GM12878 (cell line): ENCODE measurements at regions not wholly inside any gene's neighbourhood (a gene's known extent, or its start where the extent isn't known, plus 50 kb on each side); places are given as distances from the start of the nearest gene placed in this dataset.

Experiments used
- ATAC-seq: fragments of 200-7000 bp; cut with Tn5 transposase; 3 replicates; pipeline ENCODE4 v1.9.1; 2020; ENCODE audit warnings: mild to moderate bottlenecking, moderate library complexity
- BruUV-seq: library from RNA; stranded (reverse); fragments of 400-500 nt; replicated peaks from 2 replicates; lab custom pipeline; 2021; lab: Mats Ljungman, UMichigan
- CTCF ChIA-PET: fragments of 300-600 bp; sonication (Branson Sonifier 250); formaldehyde crosslinking; extraction: SDS; loops from one replicate; lab custom pipeline; 2021; ENCODE audit warnings: inconsistent platforms; lab: Yijun Ruan, JAX
- POLR2A ChIA-PET: fragments of 350-600 bp; formaldehyde crosslinking; extraction: SDS; loops from one replicate; lab custom pipeline; 2021; ENCODE audit warnings: inconsistent platforms; lab: Charles Lee
- RAD21 ChIA-PET: fragments of 300-600 bp; sonication (Branson Sonifier 250); formaldehyde crosslinking; loops from one replicate; lab custom pipeline; 2023; ENCODE audit warnings: antibody characterized with exemption; ENCODE audit not compliant: unreplicated experiment; lab: Charles Lee
- SMC1A ChIA-PET: fragments of 300-600 bp; sonication (Branson Sonifier 250); formaldehyde crosslinking; loops from one replicate; lab custom pipeline; 2023; ENCODE audit not compliant: unreplicated experiment, uncharacterized antibody; lab: Charles Lee
- DNase-seq: peaks from one replicate; pipeline ENCODE4 v3.0.0-alpha.2; 2011; ENCODE audit warnings: low read depth, low spot score
- FAIRE-seq: peaks from 3 replicates; lab custom pipeline; 2011; peaks lifted over from hg19 to GRCh38; lab: Jason Lieb, UNC
- H2AFZ ChIP-seq: 2 replicates; pipeline ENCODE4 v1.6.0; 2011; ENCODE audit warnings: low read depth, low read length, control low read depth; ENCODE audit not compliant: control insufficient read depth
- H3K27ac ChIP-seq: 2 replicates; pipeline ENCODE4 v1.5.1; 2011; ENCODE audit warnings: control low read depth; ENCODE audit not compliant: control insufficient read depth, insufficient read depth
- H3K27me3 ChIP-seq, 2 experiments: replicated peaks in 1 of 2; 2 replicates each; pipeline versions ENCODE4 v1.6.0 to v1.6.1; 2011; ENCODE audit warnings: low read length in 1 of 2; ENCODE audit not compliant: control insufficient read depth in 2 of 2, insufficient read depth in 2 of 2
- H3K36me3 ChIP-seq, 2 experiments: 2 replicates each; pipeline ENCODE4 v1.5.1; 2011; ENCODE audit warnings: low read length in 1 of 2; ENCODE audit not compliant: control insufficient read depth in 2 of 2, insufficient read depth in 2 of 2
- H3K4me1 ChIP-seq: 2 replicates; pipeline ENCODE4 v1.6.1; 2011; ENCODE audit warnings: mild to moderate bottlenecking, low read length, moderate library complexity, mixed read lengths; ENCODE audit not compliant: control insufficient read depth, insufficient read depth
- H3K4me2 ChIP-seq: 2 replicates; pipeline ENCODE4 v1.6.0; 2011; ENCODE audit warnings: control low read depth; ENCODE audit not compliant: control insufficient read depth, insufficient read depth
- H3K4me3 ChIP-seq: fragments of 200-600 bp; sonication (generic); 2 replicates; pipeline ENCODE4 v1.5.1; 2016
- H3K79me2 ChIP-seq: 2 replicates; pipeline ENCODE4 v1.6.0; 2011; ENCODE audit warnings: low read length; ENCODE audit not compliant: control insufficient read depth, insufficient read depth
- H3K9ac ChIP-seq: 2 replicates; pipeline ENCODE4 v1.8.0; 2011; ENCODE audit warnings: low read length, control low read depth, mixed read lengths; ENCODE audit not compliant: control insufficient read depth, insufficient read depth
- H3K9me3 ChIP-seq: replicated peaks from 3 replicates; pipeline ENCODE4 v1.5.1; 2011; ENCODE audit warnings: mild to moderate bottlenecking, low read length; ENCODE audit not compliant: control insufficient read depth, insufficient read depth
- H4K20me1 ChIP-seq: 2 replicates; pipeline ENCODE4 v1.6.0; 2011; ENCODE audit not compliant: control insufficient read depth, insufficient read depth
- HCFC1 ChIP-seq: fragments of 150-350 bp; IDR thresholded peaks from 2 replicates; pipeline ENCODE4 v1.6.1; 2014; ENCODE audit warnings: low read length
- IRF5 ChIP-seq: fragments of 450-650 bp; IDR thresholded peaks from 2 replicates; pipeline ENCODE4 v1.6.1; 2017; ENCODE audit warnings: borderline replicate concordance
- JUND ChIP-seq: IDR thresholded peaks from 2 replicates; pipeline ENCODE4 v1.6.1; 2012; ENCODE audit warnings: low read depth, mild to moderate bottlenecking, low read length, improper control_type of control experiment, moderate library complexity
- MEF2B ChIP-seq: fragments of 450-650 bp; IDR thresholded peaks from 2 replicates; pipeline ENCODE4 v1.6.1; 2018; ENCODE audit warnings: mild to moderate bottlenecking, moderate library complexity; ENCODE audit not compliant: partially characterized antibody, poor library complexity, severe bottlenecking
- NR2C1 ChIP-seq: fragments of 450-650 bp; IDR thresholded peaks from 2 replicates; pipeline ENCODE4 v1.6.1; 2017; ENCODE audit warnings: antibody characterized with exemption, mild to moderate bottlenecking, moderate library complexity
- NRF1 ChIP-seq: conservative IDR thresholded peaks from 2 replicates; pipeline ENCODE4 v1.6.1; 2011; ENCODE audit warnings: mild to moderate bottlenecking, low read depth, low read length, improper control_type of control experiment
- POLR2AphosphoS2 ChIP-seq: IDR thresholded peaks from 2 replicates; pipeline ENCODE4 v1.6.1; 2011; ENCODE audit warnings: low read depth, mild to moderate bottlenecking, low read length, improper control_type of control experiment, moderate library complexity
- RB1 ChIP-seq: fragments of 450-650 bp; formaldehyde crosslinking; IDR thresholded peaks from 2 replicates; pipeline ENCODE4 v1.6.1; 2017; ENCODE audit warnings: mild to moderate bottlenecking, borderline replicate concordance
- REST ChIP-seq: IDR thresholded peaks from 2 replicates; pipeline ENCODE4 v1.6.1; 2012; ENCODE audit warnings: mild to moderate bottlenecking, low read depth, low read length
- TBL1XR1 ChIP-seq: IDR thresholded peaks from 2 replicates; pipeline ENCODE4 v1.6.1; 2012; ENCODE audit warnings: low read depth, low read length, improper control_type of control experiment
- YBX1 ChIP-seq: fragments of 450-650 bp; IDR thresholded peaks from 2 replicates; pipeline ENCODE4 v1.6.1; 2016; ENCODE audit warnings: antibody characterized with exemption
- ZNF384 ChIP-seq: IDR thresholded peaks from 2 replicates; pipeline ENCODE4 v1.6.1; 2012; ENCODE audit warnings: low read depth, mild to moderate bottlenecking, low read length, improper control_type of control experiment, borderline replicate concordance
- WGBS: methylation state at CpG from one replicate; pipeline ENCODE4 v1.1.6; 2016; ENCODE audit warnings: low lambda C conversion rate; ENCODE audit not compliant: insufficient replicate concordance, insufficient coverage; ENCODE audit errors: missing lambda C conversion rate; 5-methylcytosine and 5-hydroxymethylcytosine counted together
- in situ Hi-C: fragments of 300-500 bp; cut with MboI; formaldehyde crosslinking; loops from 9 replicates; pipeline ENCODE4 v1.14.3; 2018; ENCODE audit warnings: mixed read lengths
- intact Hi-C: fragments of 100-400 bp; cut with micrococcal nuclease; formaldehyde crosslinking; loops from one replicate; pipeline ENCODE4 v1.14.2; 2022; ENCODE audit not compliant: unreplicated experiment

DNA sequence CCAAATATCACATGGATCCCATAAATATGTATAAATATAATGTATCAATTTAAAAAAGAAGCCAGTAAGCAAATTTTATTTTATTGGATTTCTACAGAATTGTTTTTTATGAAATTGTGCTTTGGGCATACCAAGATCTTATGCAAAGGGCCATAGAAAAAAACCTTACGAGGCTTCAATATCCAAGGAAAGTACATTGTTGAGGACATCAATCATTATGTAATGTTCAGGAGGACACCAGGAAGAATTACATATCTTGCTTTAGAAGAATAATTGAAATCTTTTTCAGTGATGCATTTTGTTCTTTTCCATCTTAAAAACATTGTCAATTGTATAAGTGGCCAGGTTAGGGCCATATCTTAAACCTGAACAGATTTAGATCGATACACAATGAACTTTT, 187.8 kb upstream of the GAS1 start:
- Histone ChIP-seq H3K4me1 (no peaks in the 10 kb centered on the region), H3K27ac (no peak overlapping the region), H4K20me1 (no peaks in the 10 kb centered on the region), H3K9me3 (no peaks in the 10 kb centered on the region; the same call in 2 of the 3 replicates), H3K36me3 (no peaks in the 10 kb centered on the region), H3K79me2 (no peaks in the 10 kb centered on the region), H2AFZ (no peak overlapping the region), H3K27me3 (no peaks in the 10 kb centered on the region), H3K9ac (no peak overlapping the region), H3K4me2 (no peak overlapping the region), H3K4me3 (no peak overlapping the region)
- ChIA-PET POLR2A (no interaction called here), CTCF (no interaction called here), RAD21 (no interaction called here), SMC1A (no interaction called here)
- ATAC-seq (no peak), FAIRE-seq (no peak), DNase-seq (no peak)
- TF ChIP-seq REST (no peak), MEF2B (no peak), RB1 (no peak)
- no TSS peak for BruUV-seq
- in situ Hi-C loops, result no loop called here
- intact Hi-C loops, result no loop called here
- 10% methylated on average over 2 of the region's 2 CpGs for WGBS

GRCh38 chr9:87137718-87138117, 190.4 kb upstream of the GAS1 start:
- Histone ChIP-seq H3K79me2 (no peaks in the 10 kb centered on the region), H4K20me1 (no peaks in the 10 kb centered on the region), H2AFZ (no peak overlapping the region), H3K4me2 (no peak overlapping the region), H3K9ac (no peak overlapping the region), H3K4me1 (no peaks in the 10 kb centered on the region), H3K4me3 (no peak overlapping the region), H3K27ac (no peak overlapping the region), H3K36me3 (no peaks in the 10 kb centered on the region), H3K9me3 (no peaks in the 10 kb centered on the region; the same call in 2 of the 3 replicates), H3K27me3 (peaks cover 0 to 3% of the 10 kb centered on the region in 2 experiments; a peak in 1 of 4 replicates)
- FAIRE-seq (no peak), ATAC-seq (no peak), DNase-seq (no peak)
- CTCF ChIA-PET, result no interaction called here
- RAD21 ChIA-PET, result no interaction called here
- 31% methylated on average over 4 of the region's 4 CpGs for WGBS
- intact Hi-C loops, result no loop called here
- in situ Hi-C loops, result no loop called here
- BruUV-seq, result no TSS peak
- SMC1A ChIA-PET, result no interaction called here
- POLR2A ChIA-PET, result no interaction called here
- TF ChIP-seq HCFC1 (no peak), NRF1 (no peak), ZNF384 (no peak), NR2C1 (no peak), YBX1 (no peak), POLR2AphosphoS2 (no peak), TBL1XR1 (no peak), IRF5 (no peak), JUND (no peak)
